ELR (cell line): ENCODE measurements at regions not wholly inside any gene's neighbourhood (a gene's known extent, or its start where the extent isn't known, plus 50 kb on each side); places are given as distances from the start of the nearest gene placed in this dataset.

Experiments
- DNase-seq: peaks from one replicate; pipeline ENCODE4 v3.0.0-alpha.2; 2015; ENCODE audit warnings: low read depth

GRCh38 chr15:98025237-98025636 lies 64.7 kb downstream of the ARRDC4 start:
- peak; percentile 75 for DNase-seq

GRCh38 chr15:98034731-98035130 lies 74.2 kb downstream of the ARRDC4 start:
- no peak for DNase-seq

GRCh38 chr15:98035134-98035533 lies 74.6 kb downstream of the ARRDC4 start:
- DNase-seq, result no peak

GRCh38 chr15:98035577-98036010 lies 75.1 kb downstream of the ARRDC4 start:
- DNase-seq, result peak; percentile 3

- DNase-seq, result no peak
Measured at GRCh38 chr15:98039596-98039995, 79.1 kb downstream of the ARRDC4 start.

GRCh38 chr15:98040146-98040545 lies 79.6 kb downstream of the ARRDC4 start:
- no peak for DNase-seq

GRCh38 chr15:98043160-98044014 lies 82.9 kb downstream of the ARRDC4 start:
- DNase-seq, result peak; percentile 2

GRCh38 chr15:98051734-98052133 lies 91.2 kb downstream of the ARRDC4 start:
- DNase-seq, result no peak

GRCh38 chr15:98057453-98057852 lies 97.0 kb downstream of the ARRDC4 start:
- no peak for DNase-seq

GRCh38 chr15:98062869-98063268 lies 102.4 kb downstream of the ARRDC4 start:
- no peak for DNase-seq

GRCh38 chr15:98063315-98063714 lies 102.8 kb downstream of the ARRDC4 start:
- no peak for DNase-seq

GRCh38 chr15:98063871-98064270 lies 103.4 kb downstream of the ARRDC4 start:
- no peak for DNase-seq

GRCh38 chr15:98067339-98067738 lies 106.8 kb downstream of the ARRDC4 start:
- DNase-seq, result peak; percentile 60

GRCh38 chr15:98069256-98069655 lies 108.8 kb downstream of the ARRDC4 start:
- peak; percentile 38 for DNase-seq

GRCh38 chr15:98070137-98070536 lies 109.6 kb downstream of the ARRDC4 start:
- peak; percentile 56 for DNase-seq

- peak; percentile 39 for DNase-seq
Measured at GRCh38 chr15:98071786-98072185, 111.3 kb downstream of the ARRDC4 start.

- no peak for DNase-seq
Measured at GRCh38 chr15:98075441-98075840, 114.9 kb downstream of the ARRDC4 start.

- no peak for DNase-seq
Measured at GRCh38 chr15:98076021-98076816, 115.7 kb downstream of the ARRDC4 start.

- DNase-seq, result no peak
Measured at GRCh38 chr15:98077186-98077585, 116.7 kb downstream of the ARRDC4 start.

GRCh38 chr15:98080791-98081190 lies 120.3 kb downstream of the ARRDC4 start:
- no peak for DNase-seq

- no peak for DNase-seq
Measured at GRCh38 chr15:98083203-98083910, 122.9 kb downstream of the ARRDC4 start.

- DNase-seq, result peak; percentile 74
Measured at GRCh38 chr15:98085003-98085639, 124.6 kb downstream of the ARRDC4 start.
